ENCODE measurements at regions not wholly inside any gene's neighbourhood (a gene's known extent, or its start where the extent isn't known, plus 50 kb on each side); places are given as distances from the start of the nearest gene placed in this dataset.

GRCh38 chr11:28539239-28540030 is 431.2 kb downstream of the METTL15 start:
- no peak for DNase-seq (ENCODE audit: low read depth in 2 of 2)

GRCh38 chr11:28537822-28538221 is 429.6 kb downstream of the METTL15 start:
- DNase-seq (ENCODE audit: low read depth in 2 of 2) = no peak

DNA sequence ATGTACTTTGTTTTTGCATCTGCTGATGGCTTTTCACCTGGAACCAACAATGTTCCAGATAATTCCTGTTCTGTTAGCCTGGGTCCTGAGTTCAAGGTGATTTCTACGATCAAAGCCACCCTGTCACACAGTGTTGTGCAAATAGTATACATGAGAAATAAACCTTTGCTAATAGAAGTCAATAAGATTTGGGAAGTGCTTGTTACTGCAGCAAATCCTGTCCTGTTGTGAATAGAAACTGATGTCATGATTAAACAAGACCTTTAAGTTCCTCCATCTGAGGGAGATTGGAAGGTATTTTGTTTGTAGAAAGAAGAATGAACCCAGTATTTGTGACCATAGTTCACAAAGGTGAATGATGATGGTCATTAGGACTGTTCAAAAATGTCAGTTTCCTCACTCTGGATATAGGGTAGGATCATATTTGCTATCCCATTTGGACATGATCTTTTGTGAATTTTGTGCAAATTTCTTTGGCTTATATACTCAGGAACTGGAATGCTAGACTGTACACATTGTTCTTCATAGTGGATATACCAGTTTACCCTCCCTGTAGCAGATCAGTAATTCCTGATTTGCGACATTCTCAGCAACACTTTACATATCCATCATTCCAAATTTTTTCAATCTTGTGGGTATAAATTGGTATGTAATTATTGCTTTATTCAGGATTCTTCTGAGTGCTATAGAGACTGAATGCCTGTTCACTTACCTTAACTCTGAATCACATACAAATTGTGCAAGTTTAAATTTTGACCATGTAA is 428.5 kb downstream of the METTL15 start:
- no peak for DNase-seq (ENCODE audit: low read depth in 2 of 2)

GRCh38 chr11:28535677-28536076 is 427.5 kb downstream of the METTL15 start:
- DNase-seq (ENCODE audit: low read depth in 2 of 2) = no peak

- DNase-seq (ENCODE audit: low read depth in 2 of 2) = peak in 1 of 2 experiments; percentile 45
Measured at GRCh38 chr11:28529540-28530410, 421.6 kb downstream of the METTL15 start.

GRCh38 chr11:28529046-28529445 is 420.9 kb downstream of the METTL15 start:
- DNase-seq (ENCODE audit: low read depth in 2 of 2) = peak; percentile 50 to 59

GRCh38 chr11:28528217-28528616 is 420.0 kb downstream of the METTL15 start:
- DNase-seq (ENCODE audit: low read depth in 2 of 2) = no peak

GRCh38 chr11:28526406-28526751 is 418.2 kb downstream of the METTL15 start:
- no peak for DNase-seq (ENCODE audit: low read depth in 2 of 2)

DNA sequence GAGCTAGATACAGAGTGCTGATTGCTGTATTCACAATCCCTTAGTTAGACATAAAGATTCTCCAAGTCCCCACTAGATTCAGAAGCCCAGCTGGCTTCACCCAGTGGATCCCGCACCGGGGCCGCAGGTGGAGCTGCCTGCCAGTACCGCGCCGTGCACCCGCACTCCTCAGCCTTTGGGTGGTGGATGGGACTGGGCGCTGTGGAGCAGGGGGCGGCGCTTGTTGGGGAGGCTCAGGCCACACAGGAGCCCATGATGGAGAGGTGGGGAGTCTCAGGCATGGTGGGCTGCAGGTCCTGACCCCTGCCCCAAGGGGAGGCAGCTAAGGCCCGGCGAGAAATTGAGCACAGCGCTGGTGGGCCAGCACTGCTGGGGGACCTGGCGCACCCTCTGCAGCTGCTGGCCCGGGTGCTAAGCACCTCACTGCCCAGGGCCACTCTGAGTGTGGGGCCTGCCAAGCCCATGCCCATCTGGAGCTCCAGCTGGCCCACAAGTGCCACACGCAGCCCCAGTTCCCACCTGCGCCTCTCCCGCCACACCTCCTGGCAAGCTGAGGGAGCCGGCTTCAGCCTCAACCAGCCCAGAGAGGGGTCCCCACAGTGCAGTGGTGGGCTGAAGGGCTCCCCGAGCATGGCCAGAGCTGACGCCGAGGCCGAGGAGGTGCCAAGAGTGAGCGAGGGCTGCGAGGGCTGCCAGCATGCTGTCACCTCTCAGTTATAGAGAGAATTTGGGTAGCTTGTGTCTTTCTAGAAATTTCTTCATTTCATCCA is 417.6 kb downstream of the METTL15 start:
- no peak for DNase-seq (ENCODE audit: low read depth in 2 of 2)

- DNase-seq (ENCODE audit: low read depth in 2 of 2) = no peak
Measured at GRCh38 chr11:28524098-28524497, 415.9 kb downstream of the METTL15 start.

GRCh38 chr11:28521075-28521474 is 412.9 kb downstream of the METTL15 start:
- no peak for DNase-seq (ENCODE audit: low read depth in 2 of 2)

DNA sequence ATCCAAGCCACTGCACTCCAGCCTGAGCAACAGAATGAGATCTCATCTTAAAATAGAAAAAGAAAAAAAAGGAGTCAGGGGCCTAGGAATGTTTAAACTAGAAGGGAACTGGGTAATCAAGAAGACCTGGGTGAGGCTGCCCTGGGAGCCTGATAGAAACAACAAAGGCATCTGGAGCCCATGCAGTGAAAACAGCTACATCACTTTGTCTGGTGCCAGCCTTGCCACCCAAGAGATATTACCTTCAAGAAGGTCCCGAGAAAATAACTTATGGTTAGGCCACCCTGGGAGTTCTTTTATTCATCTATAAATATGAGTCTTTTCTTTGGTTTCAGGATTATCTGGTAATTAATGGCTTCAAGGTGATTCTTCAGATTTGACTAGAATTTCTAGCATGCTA is 412.1 kb downstream of the METTL15 start:
- no peak for DNase-seq (ENCODE audit: low read depth in 2 of 2)

- DNase-seq (ENCODE audit: low read depth in 2 of 2) = no peak
Measured at GRCh38 chr11:28518825-28519224, 410.6 kb downstream of the METTL15 start.

- no peak for DNase-seq (ENCODE audit: low read depth in 2 of 2)
Measured at GRCh38 chr11:28517621-28518020, 409.4 kb downstream of the METTL15 start.

GRCh38 chr11:28514391-28514790 is 406.2 kb downstream of the METTL15 start:
- no peak for DNase-seq (ENCODE audit: low read depth in 2 of 2)

GRCh38 chr11:28512143-28512756 is 404.1 kb downstream of the METTL15 start:
- DNase-seq (ENCODE audit: low read depth in 2 of 2) = no peak

DNA sequence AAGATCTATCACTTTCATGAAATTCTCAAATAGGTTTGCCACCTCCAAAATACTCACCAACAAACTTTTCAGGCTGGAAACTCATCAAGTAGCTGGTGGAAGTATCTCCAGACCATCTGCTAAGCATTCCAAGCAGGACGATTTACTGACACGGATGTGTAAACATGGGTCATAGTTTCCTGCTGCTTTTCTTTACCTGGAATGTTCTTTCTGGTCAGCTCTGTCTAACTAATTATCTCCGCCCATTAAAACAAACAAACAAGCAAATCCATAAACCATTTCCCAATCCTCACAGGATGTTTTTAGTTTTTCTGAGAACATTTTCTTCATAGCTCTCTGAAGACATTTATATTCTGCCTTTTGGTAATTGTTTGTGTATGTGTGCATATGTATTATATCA is 397.0 kb downstream of the METTL15 start:
- DNase-seq (ENCODE audit: low read depth in 2 of 2) = no peak

DNA sequence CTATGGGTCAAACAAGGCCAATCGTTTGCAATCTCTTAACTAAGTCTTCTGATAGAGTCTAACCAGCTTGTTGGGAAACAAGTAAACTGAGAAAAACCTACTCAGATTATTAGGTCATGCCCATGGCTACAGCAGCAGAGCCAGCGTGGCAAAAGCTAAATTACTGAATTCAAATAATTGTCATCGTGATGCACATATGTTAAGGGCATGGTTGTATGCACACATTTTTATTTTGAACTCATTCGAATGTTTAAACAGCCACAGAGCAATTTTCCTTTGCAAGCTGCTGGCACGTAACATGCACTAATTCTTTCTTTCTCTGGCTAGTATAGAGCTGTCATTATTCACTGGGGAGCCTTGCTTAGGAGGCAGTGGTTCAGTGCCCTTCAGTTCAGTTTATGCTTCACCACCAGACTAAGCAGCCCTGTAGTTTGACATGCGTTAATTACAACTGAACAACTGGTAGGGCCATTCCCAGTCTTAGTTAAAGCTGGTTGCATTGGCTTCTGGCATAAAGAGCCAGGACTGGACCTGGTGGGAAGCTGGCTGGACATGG is 396.4 kb downstream of the METTL15 start:
- DNase-seq (ENCODE audit: low read depth in 2 of 2) = no peak

- no peak for DNase-seq (ENCODE audit: low read depth in 2 of 2)
Measured at GRCh38 chr11:28495333-28495732, 387.1 kb downstream of the METTL15 start.

DNA sequence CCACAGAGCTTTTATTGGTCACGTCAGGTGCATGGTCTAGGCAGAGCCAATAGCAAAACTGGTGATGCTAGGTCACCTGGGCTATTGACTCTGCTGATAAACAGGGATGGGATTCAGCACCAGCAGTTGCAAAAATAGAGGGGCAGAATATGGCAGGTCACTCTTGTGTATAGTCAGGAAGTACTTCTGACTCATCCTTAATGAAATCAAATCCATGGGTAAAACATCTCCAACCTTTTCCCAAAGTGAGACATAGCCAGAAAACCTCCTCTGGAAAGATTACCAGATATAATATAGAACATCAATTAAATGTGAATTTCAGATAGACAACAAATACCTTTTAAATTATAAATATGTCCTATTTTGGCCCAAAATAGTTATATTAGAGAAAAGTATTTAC is 383.2 kb downstream of the METTL15 start:
- DNase-seq (ENCODE audit: low read depth in 2 of 2) = no peak
